ENCODE measurements at regions not wholly inside any gene's neighbourhood (a gene's known extent, or its start where the extent isn't known, plus 50 kb on each side); places are given as distances from the start of the nearest gene placed in this dataset.

DNA sequence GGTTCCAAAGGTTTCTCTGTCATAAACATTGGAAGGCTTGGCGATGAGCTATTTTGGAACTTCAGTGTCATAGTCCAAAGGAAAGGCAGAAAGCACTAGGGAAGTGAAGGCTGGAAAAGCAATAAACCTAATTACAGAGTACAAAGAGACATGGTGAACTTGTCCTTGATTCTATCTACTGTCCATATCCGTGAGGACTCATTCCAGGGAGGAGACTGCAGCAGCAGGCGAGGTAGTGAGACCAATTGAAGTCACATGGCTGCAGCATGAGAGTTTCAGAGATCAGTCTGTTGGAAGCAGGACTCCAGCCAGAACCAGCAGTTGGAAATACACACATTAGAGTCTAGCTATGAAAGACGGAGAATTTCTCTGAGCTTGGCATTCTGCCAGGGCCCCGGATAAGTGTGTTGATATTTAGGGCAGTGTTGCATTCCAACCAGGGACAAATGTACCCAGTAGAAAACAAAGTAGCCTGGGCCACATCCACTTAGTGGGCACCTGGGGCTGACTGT lies 54.1 kb upstream of the ARHGAP42 start:
- no peak overlapping the region for H3K27ac ChIP-seq (ENCODE audit: low read depth, low read length)
- Mint-ChIP-seq H3K27me3 (no peaks in the 10 kb centered on the region), H3K27ac (no peak overlapping the region), H3K4me1 (no peaks in the 10 kb centered on the region), H3K9me3 (peaks cover 0 to 17% (median 5%) of the 10 kb centered on the region in 11 donors), H3K4me3 (no peak overlapping the region), H3K36me3 (no peaks in the 10 kb centered on the region)
- no peak overlapping the region for H3K4me3 ChIP-seq (ENCODE audit: low read length)
- no peaks in the 10 kb centered on the region for H3K27me3 ChIP-seq (ENCODE audit: control insufficient read depth in 2 of 2, insufficient read depth in 2 of 2, low read length in 2 of 2)
- ATAC-seq = no peak
- ChIA-PET CTCF (no interaction called here), POLR2A (no interaction called here)
- H3K9me3 ChIP-seq (ENCODE audit: control insufficient read depth in 2 of 3, low read length in 3 of 3) = no peaks in the 10 kb centered on the region
- DNase-seq = no peak
- intact Hi-C loops (cut with micrococcal nuclease) = no loop called here
- H3K4me1 ChIP-seq (ENCODE audit: control insufficient read depth in 2 of 2, insufficient read depth in 2 of 2, low read length in 2 of 2) = no peaks in the 10 kb centered on the region
- no peaks in the 10 kb centered on the region for H3K36me3 ChIP-seq (ENCODE audit: control insufficient read depth in 2 of 3, insufficient read depth in 3 of 3, low read length in 3 of 3)

DNA sequence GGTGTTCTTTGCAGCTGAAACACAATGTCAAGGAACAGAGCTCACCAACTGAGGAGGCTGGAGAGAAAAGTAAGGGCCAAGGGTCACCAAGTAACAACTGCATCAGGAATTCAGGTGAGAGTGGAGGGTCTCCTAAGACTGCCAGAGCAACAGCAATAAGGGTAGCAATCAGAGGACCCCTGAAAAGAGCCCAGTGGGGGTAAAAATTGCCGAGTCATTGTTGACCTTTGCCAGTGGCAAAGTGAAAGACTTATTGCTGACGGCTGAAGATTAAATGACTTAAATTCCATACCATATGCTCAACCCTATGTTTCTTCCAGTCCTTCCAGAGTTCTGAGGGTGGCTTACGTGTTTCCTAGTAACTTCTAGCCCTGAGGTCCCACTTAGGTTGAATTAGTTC lies 51.9 kb upstream of the ARHGAP42 start:
- DNase-seq = no peak
- Mint-ChIP-seq H3K27ac (no peak overlapping the region), H3K4me1 (no peaks in the 10 kb centered on the region), H3K4me3 (no peak overlapping the region), H3K27me3 (no peaks in the 10 kb centered on the region), H3K36me3 (no peaks in the 10 kb centered on the region), H3K9me3 (peaks cover 0 to 17% (median 5%) of the 10 kb centered on the region in 11 donors)
- Histone ChIP-seq H3K27me3 (ENCODE audit: control insufficient read depth in 2 of 2, insufficient read depth in 2 of 2, low read length in 2 of 2) (no peaks in the 10 kb centered on the region), H3K4me3 (ENCODE audit: low read length) (no peak overlapping the region), H3K4me1 (ENCODE audit: control insufficient read depth in 2 of 2, insufficient read depth in 2 of 2, low read length in 2 of 2) (no peaks in the 10 kb centered on the region), H3K9me3 (ENCODE audit: control insufficient read depth in 2 of 3, low read length in 3 of 3) (no peaks in the 10 kb centered on the region), H3K36me3 (ENCODE audit: control insufficient read depth in 2 of 3, insufficient read depth in 3 of 3, low read length in 3 of 3) (no peaks in the 10 kb centered on the region), H3K27ac (ENCODE audit: low read depth, low read length) (no peak overlapping the region)
- ChIA-PET POLR2A (no interaction called here), CTCF (no interaction called here)
- intact Hi-C loops (cut with micrococcal nuclease) = no loop called here
- ATAC-seq = no peak

DNA sequence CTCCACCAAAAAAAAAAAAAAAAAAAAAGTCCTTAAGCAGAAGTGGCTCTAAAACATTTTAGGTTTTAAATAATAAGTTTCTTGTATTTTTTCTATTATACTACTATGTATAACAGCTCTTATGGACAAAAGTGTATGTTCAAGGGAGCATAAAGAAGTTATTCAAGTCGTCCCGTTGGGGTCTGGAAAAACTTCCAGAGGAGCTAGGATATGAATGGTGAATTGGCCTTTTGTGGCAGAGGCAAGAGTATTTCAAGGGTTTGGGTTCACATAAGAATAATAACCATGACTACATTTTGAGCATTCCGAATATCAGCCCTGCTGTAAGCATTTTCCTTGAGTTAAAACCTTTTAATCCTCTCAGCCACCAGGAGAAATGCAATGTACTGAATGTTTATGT lies 50.6 kb upstream of the ARHGAP42 start:
- H3K27me3 Mint-ChIP-seq = no peaks in the 10 kb centered on the region
- ChIA-PET CTCF (no interaction called here), POLR2A (no interaction called here)
- no peak overlapping the region for H3K4me3 Mint-ChIP-seq
- Histone ChIP-seq H3K27me3 (ENCODE audit: control insufficient read depth in 2 of 2, insufficient read depth in 2 of 2, low read length in 2 of 2) (no peaks in the 10 kb centered on the region), H3K9me3 (ENCODE audit: control insufficient read depth in 2 of 3, low read length in 3 of 3) (no peaks in the 10 kb centered on the region), H3K4me1 (ENCODE audit: control insufficient read depth in 2 of 2, insufficient read depth in 2 of 2, low read length in 2 of 2) (no peaks in the 10 kb centered on the region), H3K36me3 (ENCODE audit: control insufficient read depth in 2 of 3, insufficient read depth in 3 of 3, low read length in 3 of 3) (no peaks in the 10 kb centered on the region), H3K27ac (ENCODE audit: low read depth, low read length) (no peak overlapping the region), H3K4me3 (ENCODE audit: low read length) (no peak overlapping the region)
- intact Hi-C loops (cut with micrococcal nuclease) = no loop called here
- no peak for ATAC-seq
- H3K36me3 Mint-ChIP-seq = no peaks in the 10 kb centered on the region
- no peak for DNase-seq
- no peaks in the 10 kb centered on the region for H3K4me1 Mint-ChIP-seq
- no peak overlapping the region for H3K27ac Mint-ChIP-seq
- peaks cover 0 to 17% (median 5%) of the 10 kb centered on the region in 11 donors for H3K9me3 Mint-ChIP-seq

Data from naive thymus-derived CD4-positive, alpha-beta T cell (primary cell).